ENCODE measurements at regions not wholly inside any gene's neighbourhood (a gene's known extent, or its start where the extent isn't known, plus 50 kb on each side); places are given as distances from the start of the nearest gene placed in this dataset.
A peak's percentile ranks its signal among the peaks of the same experiment; 100 is the strongest.

DNA sequence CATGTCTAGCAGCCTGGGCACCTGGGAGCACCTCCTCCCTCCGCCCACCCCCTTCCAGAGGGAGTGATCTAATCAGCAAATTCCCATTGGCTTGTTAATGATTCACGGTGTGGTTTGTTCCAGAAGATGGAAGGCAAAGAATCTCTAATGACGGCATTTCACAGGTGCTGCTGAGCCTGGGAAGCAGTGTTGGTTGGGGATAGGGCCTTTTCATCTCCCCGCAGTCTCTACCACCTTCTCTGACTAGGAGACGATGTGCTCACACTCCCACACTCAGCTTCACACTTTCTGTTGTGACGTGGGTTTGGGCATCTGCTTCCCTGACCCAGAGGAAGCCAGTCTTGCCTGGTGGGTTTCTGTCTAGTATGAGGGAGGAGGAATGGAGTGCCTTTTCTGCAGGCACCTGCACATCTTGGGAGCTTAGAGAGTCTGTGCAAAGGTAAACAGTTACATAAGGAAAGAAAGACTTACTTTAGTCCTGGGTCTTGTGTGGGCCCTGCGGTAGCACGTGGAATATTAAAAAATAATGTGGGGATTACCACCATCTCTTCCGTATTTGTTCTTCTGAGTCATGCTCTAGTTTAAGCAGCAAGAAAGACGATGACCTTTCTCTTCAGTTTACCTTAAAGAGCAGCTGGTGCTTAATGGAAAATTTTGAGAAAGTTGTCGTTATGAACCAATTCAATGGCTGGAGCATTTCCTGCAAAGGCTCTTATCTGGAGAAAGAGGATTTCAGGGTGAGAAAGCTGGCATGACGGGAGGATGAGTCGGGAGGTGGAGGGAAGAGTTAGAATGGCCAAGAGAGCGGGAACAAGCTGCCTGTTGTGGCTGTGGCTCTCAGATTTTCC is 70.6 kb upstream of the ARHGAP5 start:
- Histone ChIP-seq H3K9ac (peak overlapping the region; percentile 16; the same call in 1 of the 2 replicates), H3F3A (replicated peaks; ENCODE audit: insufficient read depth) (peaks cover 21% of the 10 kb centered on the region), H3K9me2 (no peaks in the 10 kb centered on the region), H3K36me3 (replicated peaks in 1 of 2; ENCODE audit: control insufficient read depth in 1 of 2, insufficient read depth in 2 of 2, low read length in 1 of 2) (no peaks in the 10 kb centered on the region), H2AFZ (ENCODE audit: low read depth) (peak overlapping the region; percentile 67), H3K27me3 (ENCODE audit: insufficient read depth) (no peaks in the 10 kb centered on the region), H3K9me3 (no peaks in the 10 kb centered on the region), H3K79me2 (ENCODE audit: insufficient read depth) (no peaks in the 10 kb centered on the region), H3K27ac (ENCODE audit: low read depth in 2 of 2, low read length in 1 of 2) (peak overlapping the region in 1 of 2 experiments; percentile 52; a peak in 2 of 4 replicates), H4K20me1 (ENCODE audit: insufficient read depth) (no peaks in the 10 kb centered on the region), H3K4me2 (peak overlapping the region; percentile 62), H3K4me1 (ENCODE audit: control insufficient read depth in 1 of 2, insufficient read depth in 2 of 2, low read depth in 1 of 2, low read length in 1 of 2) (peaks cover 12 to 13% of the 10 kb centered on the region in 2 experiments; a peak in 3 of 4 replicates), H3K4me3 (ENCODE audit: low read depth in 2 of 2, low read length in 1 of 2) (no peak overlapping the region)
- ChIA-PET CTCF (interaction anchor here (1.2 kb wide), 1 partner anchor 12 kb away, joined by 3 read pairs; no protein-coding TSS in a partner anchor), POLR2A (no interaction called here)
- 57% methylated on average over 13 of the region's 14 CpGs for WGBS (ENCODE audit: low lambda C conversion rate)
- TF ChIP-seq TCF12 (IDR thresholded peaks at IDR 0.05) (peak; percentile 13; the same call in 1 of the 2 replicates), FOXJ3 (CRISPR knock-in tag; IDR thresholded peaks at IDR 0.05) (no peak), RAD21 (IDR thresholded peaks at IDR 0.05; ENCODE audit: low read length) (no peak), TAF1 (IDR thresholded peaks at IDR 0.05; ENCODE audit: borderline replicate concordance, low read depth, low read length) (no peak), RFX5 (IDR thresholded peaks at IDR 0.05; ENCODE audit: low read length) (no peak), MXI1 (IDR thresholded peaks at IDR 0.05; ENCODE audit: low read depth, low read length) (no peak), POLR2AphosphoS5 (IDR thresholded peaks at IDR 0.05; ENCODE audit: low read depth, low read length) (no peak), SMC3 (IDR thresholded peaks at IDR 0.05; ENCODE audit: low read depth, low read length) (no peak)
- TF ChIP-seq, protein P1, sequence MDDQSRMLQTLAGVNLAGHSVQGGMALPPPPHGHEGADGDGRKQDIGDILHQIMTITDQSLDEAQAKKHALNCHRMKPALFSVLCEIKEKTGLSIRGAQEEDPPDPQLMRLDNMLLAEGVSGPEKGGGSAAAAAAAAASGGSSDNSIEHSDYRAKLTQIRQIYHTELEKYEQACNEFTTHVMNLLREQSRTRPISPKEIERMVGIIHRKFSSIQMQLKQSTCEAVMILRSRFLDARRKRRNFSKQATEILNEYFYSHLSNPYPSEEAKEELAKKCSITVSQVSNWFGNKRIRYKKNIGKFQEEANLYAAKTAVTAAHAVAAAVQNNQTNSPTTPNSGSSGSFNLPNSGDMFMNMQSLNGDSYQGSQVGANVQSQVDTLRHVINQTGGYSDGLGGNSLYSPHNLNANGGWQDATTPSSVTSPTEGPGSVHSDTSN (IDR thresholded peaks at IDR 0.05) = no peak
- TF ChIP-seq, protein P2, sequence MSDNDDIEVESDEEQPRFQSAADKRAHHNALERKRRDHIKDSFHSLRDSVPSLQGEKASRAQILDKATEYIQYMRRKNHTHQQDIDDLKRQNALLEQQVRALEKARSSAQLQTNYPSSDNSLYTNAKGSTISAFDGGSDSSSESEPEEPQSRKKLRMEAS (IDR thresholded peaks at IDR 0.05; ENCODE audit: low read depth) = 0 out of 2 replicates have a peak, but pooled peaks have one; percentile 31
- TF ChIP-seq, protein P3, sequence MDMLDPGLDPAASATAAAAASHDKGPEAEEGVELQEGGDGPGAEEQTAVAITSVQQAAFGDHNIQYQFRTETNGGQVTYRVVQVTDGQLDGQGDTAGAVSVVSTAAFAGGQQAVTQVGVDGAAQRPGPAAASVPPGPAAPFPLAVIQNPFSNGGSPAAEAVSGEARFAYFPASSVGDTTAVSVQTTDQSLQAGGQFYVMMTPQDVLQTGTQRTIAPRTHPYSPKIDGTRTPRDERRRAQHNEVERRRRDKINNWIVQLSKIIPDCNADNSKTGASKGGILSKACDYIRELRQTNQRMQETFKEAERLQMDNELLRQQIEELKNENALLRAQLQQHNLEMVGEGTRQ (IDR thresholded peaks at IDR 0.05; ENCODE audit: borderline replicate concordance, low read depth, low read length) = no peak
- DNase-seq = no peak

GRCh38 chr14:32007755-32008362 is 69.2 kb upstream of the ARHGAP5 start:
- no peaks in the 10 kb centered on the region for H3K79me2 ChIP-seq (ENCODE audit: insufficient read depth)
- H3K27ac ChIP-seq (ENCODE audit: low read depth in 2 of 2, low read length in 1 of 2) = no peak overlapping the region
- DNase-seq = no peak
- peaks cover 12 to 15% of the 10 kb centered on the region in 2 experiments; a peak in 3 of 4 replicates for H3K4me1 ChIP-seq (ENCODE audit: control insufficient read depth in 1 of 2, insufficient read depth in 2 of 2, low read depth in 1 of 2, low read length in 1 of 2)
- TF ChIP-seq EZH2phosphoT487 (IDR thresholded peaks at IDR 0.05; ENCODE audit: borderline replicate concordance, low read depth) = no peak
- no peak for TF ChIP-seq NFIC (IDR thresholded peaks at IDR 0.05; ENCODE audit: borderline replicate concordance)
- no peak for TF ChIP-seq TEAD4 (IDR thresholded peaks at IDR 0.05; ENCODE audit: borderline replicate concordance, insufficient read depth)
- no peak for TF ChIP-seq TAF1 (IDR thresholded peaks at IDR 0.05; ENCODE audit: borderline replicate concordance, low read depth, low read length)
- TF ChIP-seq GATA2 (CRISPR knock-in tag; IDR thresholded peaks at IDR 0.05) = no peak
- TF ChIP-seq POLR2AphosphoS5 (IDR thresholded peaks at IDR 0.05; ENCODE audit: low read depth, low read length) = no peak
- no peak for TF ChIP-seq RFX5 (IDR thresholded peaks at IDR 0.05; ENCODE audit: low read length)
- TF ChIP-seq, protein P4, sequence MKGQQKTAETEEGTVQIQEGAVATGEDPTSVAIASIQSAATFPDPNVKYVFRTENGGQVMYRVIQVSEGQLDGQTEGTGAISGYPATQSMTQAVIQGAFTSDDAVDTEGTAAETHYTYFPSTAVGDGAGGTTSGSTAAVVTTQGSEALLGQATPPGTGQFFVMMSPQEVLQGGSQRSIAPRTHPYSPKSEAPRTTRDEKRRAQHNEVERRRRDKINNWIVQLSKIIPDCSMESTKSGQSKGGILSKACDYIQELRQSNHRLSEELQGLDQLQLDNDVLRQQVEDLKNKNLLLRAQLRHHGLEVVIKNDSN (IDR thresholded peaks at IDR 0.05; ENCODE audit: borderline replicate concordance, low read depth) = no peak
- no peak for TF ChIP-seq FOXJ3 (CRISPR knock-in tag; IDR thresholded peaks at IDR 0.05)
- no peak for TF ChIP-seq JUND (IDR thresholded peaks at IDR 0.05)
- TF ChIP-seq FOSL2 (IDR thresholded peaks at IDR 0.05; ENCODE audit: borderline replicate concordance, low read depth) = no peak
- TF ChIP-seq SMC3 (IDR thresholded peaks at IDR 0.05; ENCODE audit: low read depth, low read length) = no peak
- TF ChIP-seq RAD21 (IDR thresholded peaks at IDR 0.05; ENCODE audit: low read length) = no peak
- TF ChIP-seq, protein P1 (IDR thresholded peaks at IDR 0.05) = no peak
- no peak for TF ChIP-seq MXI1 (IDR thresholded peaks at IDR 0.05; ENCODE audit: low read depth, low read length)
- ChIA-PET CTCF (interaction anchor here (0.9 kb wide), 1 partner anchor 82 kb away, joined by 3 read pairs; no protein-coding TSS in a partner anchor), POLR2A (no interaction called here)
- H3K9me3 ChIP-seq = no peaks in the 10 kb centered on the region
- H3K4me3 ChIP-seq (ENCODE audit: low read depth in 2 of 2, low read length in 1 of 2) = no peak overlapping the region
- H3K36me3 ChIP-seq (replicated peaks in 1 of 2; ENCODE audit: control insufficient read depth in 1 of 2, insufficient read depth in 2 of 2, low read length in 1 of 2) = no peaks in the 10 kb centered on the region
- H3K4me2 ChIP-seq = no peak overlapping the region
- no peak overlapping the region for H2AFZ ChIP-seq (ENCODE audit: low read depth)
- peaks cover 27% of the 10 kb centered on the region for H3F3A ChIP-seq (replicated peaks; ENCODE audit: insufficient read depth)
- H3K9ac ChIP-seq = no peak overlapping the region
- no peaks in the 10 kb centered on the region for H4K20me1 ChIP-seq (ENCODE audit: insufficient read depth)
- no peaks in the 10 kb centered on the region for H3K27me3 ChIP-seq (ENCODE audit: insufficient read depth)
- H3K9me2 ChIP-seq = no peaks in the 10 kb centered on the region
- 74% methylated on average over 2 of the region's 2 CpGs for WGBS (ENCODE audit: low lambda C conversion rate)
